Gastroesophageal sphincter (tissue), 4 donors: ENCODE measurements at regions not wholly inside any gene's neighbourhood (a gene's known extent, or its start where the extent isn't known, plus 50 kb on each side); places are given as distances from the start of the nearest gene placed in this dataset.

Experiments used
- ATAC-seq: fragments of 150-250 bp; one replicate; pipeline ENCODE4 v1.9.1; 2016; ENCODE audit warnings: mild to moderate bottlenecking, moderate library complexity
- H3K27ac ChIP-seq, 4 donors: fragments of 200-600 bp; sonication (generic) in 3 of 4; 1 replicate in 3 of 4; 2 replicates in 1 of 4; pipeline ENCODE4 v1.5.1; 2016 to 2019
- H3K27me3 ChIP-seq: fragments of 200-600 bp; sonication (generic); one replicate; pipeline ENCODE4 v1.5.1; 2019
- H3K36me3 ChIP-seq, 2 donors: fragments of 200-600 bp; sonication (generic); one replicate each; pipeline ENCODE4 v1.5.1; 2019; ENCODE audit warnings: control low read depth in 1 of 2
- H3K4me1 ChIP-seq, 3 donors: fragments of 200-600 bp; sonication (generic); 1 replicate in 2 of 3; 2 replicates in 1 of 3; pipeline ENCODE4 v1.5.1; 2016 to 2019; ENCODE audit warnings: control low read depth in 2 of 3
- H3K4me3 ChIP-seq, 2 donors: fragments of 200-600 bp; sonication (generic); one replicate each; pipeline ENCODE4 v1.5.1; 2019; ENCODE audit warnings: mild to moderate bottlenecking in 1 of 2, moderate library complexity in 1 of 2
- H3K9me3 ChIP-seq, 3 donors: fragments of 200-600 bp; sonication (generic); one replicate each; pipeline ENCODE4 v1.5.1; 2017 to 2019; ENCODE audit warnings: control low read depth in 2 of 3
- CTCF ChIP-seq, 4 experiments: fragments of 200-600 bp in 2 of 4; fragments of 450-650 bp in 2 of 4; sonication (generic) in 1 of 4; IDR thresholded peaks; one replicate each; pipeline ENCODE4 v1.5.1; 2017 to 2019; ENCODE audit warnings: antibody characterized with exemption in 4 of 4, mild to moderate bottlenecking in 2 of 4, moderate library complexity in 2 of 4
- EP300 ChIP-seq: sonication (generic); formaldehyde crosslinking; IDR thresholded peaks from one replicate; pipeline ENCODE4 v1.6.1; 2017; ENCODE audit warnings: antibody characterized with exemption, mild to moderate bottlenecking
- POLR2A ChIP-seq, 2 donors: fragments of 450-650 bp; IDR thresholded peaks; one replicate each; pipeline ENCODE4 v1.6.1; 2017; ENCODE audit warnings: antibody characterized with exemption in 2 of 2, mild to moderate bottlenecking in 2 of 2, moderate library complexity in 1 of 2
- POLR2AphosphoS5 ChIP-seq: sonication (generic); formaldehyde crosslinking; IDR thresholded peaks from one replicate; pipeline ENCODE4 v1.6.1; 2017; ENCODE audit warnings: antibody characterized with exemption
- WGBS, 2 donors: methylation state at CpG; one replicate each; pipeline ENCODE4 v1.1.5; 2018; ENCODE audit warnings: low coverage in 1 of 2; 5-methylcytosine and 5-hydroxymethylcytosine counted together

DNA sequence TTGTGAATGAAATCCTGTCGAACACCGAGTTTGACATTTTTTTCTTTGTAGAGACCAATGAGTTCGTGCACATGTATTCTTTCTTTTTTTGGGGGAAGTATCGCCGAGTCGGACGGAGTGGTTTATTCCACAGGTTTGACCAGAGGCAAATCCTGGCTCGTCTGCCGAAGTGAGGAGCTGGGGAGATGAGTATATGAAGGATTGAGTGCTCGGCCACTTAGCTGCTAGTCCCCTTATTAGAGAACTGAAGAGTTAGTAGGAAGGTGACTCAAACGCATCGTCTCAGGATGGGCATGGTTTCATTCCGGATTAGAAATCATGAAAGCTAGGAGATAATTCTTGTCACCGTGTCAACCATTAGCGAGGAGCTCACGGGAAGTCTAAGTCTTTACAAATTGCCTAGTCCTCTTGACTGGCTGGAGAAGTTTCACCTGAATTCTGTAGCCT, 154.7 kb upstream of the GOLIM4 start:
- 5 to 7% methylated on average over 11 to 13 of the region's 16 CpGs for WGBS, 2 donors
- Histone ChIP-seq H3K27me3 (peaks cover 25% of the 10 kb centered on the region), H3K36me3 (no peaks in the 10 kb centered on the region), H3K4me3 (peak overlapping the region; percentile 63 to 66), H3K4me1 (peaks cover 0 to 30% (median 10%) of the 10 kb centered on the region in 3 donors), H3K27ac (peak overlapping the region in 2 of 4 donors; percentile 58 to 76), H3K9me3 (no peaks in the 10 kb centered on the region)
- ATAC-seq = no peak
- TF ChIP-seq POLR2AphosphoS5 (no peak), POLR2A (IDR thresholded peaks at IDR 0.05) (no peak), CTCF (IDR thresholded peaks at IDR 0.05) (no peak), EP300 (no peak)

- H3K27ac ChIP-seq = peak overlapping the region; percentile 7 to 76 (median 65)
- TF ChIP-seq CTCF (IDR thresholded peaks at IDR 0.05) = peak in 2 of 4 experiments; percentile 16 to 32
- TF ChIP-seq POLR2A (IDR thresholded peaks at IDR 0.05) = no peak
- H3K27me3 ChIP-seq = peaks cover 27% of the 10 kb centered on the region
- H3K4me1 ChIP-seq = peaks cover 0 to 30% (median 10%) of the 10 kb centered on the region in 3 donors
- H3K36me3 ChIP-seq = no peaks in the 10 kb centered on the region
- ATAC-seq = peak; percentile 82
- H3K9me3 ChIP-seq = no peaks in the 10 kb centered on the region
- peak overlapping the region; percentile 63 to 66 for H3K4me3 ChIP-seq
- WGBS, 2 donors = 0% methylated on average over 1 to 6 of the region's 89 CpGs
These were observed 154.1 kb upstream of the GOLIM4 start for GRCh38 chr3:168249550-168250414.

DNA sequence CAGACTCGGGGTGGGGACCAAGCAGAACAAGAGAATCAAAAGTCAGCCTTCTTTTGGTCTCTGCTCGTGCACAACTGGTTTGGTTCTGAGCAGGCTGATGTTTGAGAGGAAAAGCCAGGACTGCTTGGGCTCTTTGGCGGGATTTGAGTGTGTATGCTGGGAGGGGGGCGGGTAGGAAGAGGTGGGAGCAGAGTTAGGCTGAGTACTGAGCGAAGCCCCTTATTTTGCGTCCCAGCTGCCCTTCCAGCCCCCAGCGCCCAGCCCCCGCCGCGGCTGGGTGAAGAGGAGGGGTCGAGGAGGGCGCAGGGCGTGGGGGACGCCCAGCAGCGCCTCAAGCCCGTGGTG, 153.5 kb upstream of the GOLIM4 start:
- WGBS, 2 donors = 0 to 3% methylated on average over 3 to 7 of the region's 16 CpGs
- H3K27me3 ChIP-seq = peaks cover 27% of the 10 kb centered on the region
- H3K4me1 ChIP-seq = peaks cover 0 to 30% (median 10%) of the 10 kb centered on the region in 3 donors

DNA sequence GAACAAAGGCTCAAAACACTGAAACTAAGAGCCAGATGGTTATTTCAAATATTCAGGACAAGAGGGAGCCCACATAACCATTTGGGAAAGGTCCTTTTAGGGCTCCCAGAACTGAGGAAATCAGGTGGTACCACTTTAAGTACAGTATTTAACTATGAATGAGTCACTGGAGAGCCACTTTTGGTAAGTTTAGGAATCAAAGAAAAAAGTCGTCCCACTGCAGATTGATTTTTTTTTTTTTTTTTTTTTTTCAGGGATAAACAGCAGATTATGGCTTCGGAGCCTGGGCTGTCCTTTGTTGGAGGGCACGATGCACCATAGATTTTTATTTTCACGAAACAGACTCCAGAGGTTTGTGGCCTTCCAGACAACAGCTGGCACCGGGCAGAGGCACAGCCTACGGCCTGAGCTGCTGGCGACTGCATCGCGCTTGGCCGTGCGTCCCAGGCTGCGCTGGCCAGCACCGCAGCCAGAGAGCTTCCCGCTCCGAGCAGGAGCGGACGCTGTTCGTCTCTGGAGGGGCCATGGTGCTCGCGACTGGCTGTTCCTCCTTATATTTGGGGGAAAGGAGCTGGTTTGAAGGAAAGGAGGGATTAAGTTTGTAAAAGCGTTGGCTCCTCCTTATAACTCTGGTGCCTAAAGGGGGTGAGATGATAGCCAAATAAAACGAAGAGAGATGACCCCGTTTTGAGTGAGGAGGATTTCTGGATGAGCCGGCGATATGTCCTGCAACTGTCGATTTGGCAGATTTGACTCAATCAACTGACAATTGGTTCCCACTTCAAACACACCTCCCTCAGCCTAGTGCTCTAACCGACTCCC, 152.9 kb upstream of the GOLIM4 start:
- no peaks in the 10 kb centered on the region for H3K36me3 ChIP-seq
- TF ChIP-seq POLR2A (IDR thresholded peaks at IDR 0.05) (no peak), EP300 (no peak), CTCF (IDR thresholded peaks at IDR 0.05) (no peak), POLR2AphosphoS5 (peak; percentile 16)
- H3K4me1 ChIP-seq = peaks cover 0 to 30% (median 10%) of the 10 kb centered on the region in 3 donors
- H3K27me3 ChIP-seq = peaks cover 27% of the 10 kb centered on the region
- peak overlapping the region; percentile 63 to 66 for H3K4me3 ChIP-seq
- no peaks in the 10 kb centered on the region for H3K9me3 ChIP-seq
- H3K27ac ChIP-seq = peak overlapping the region in 3 of 4 donors; percentile 58 to 76 (median 72)
- peak; percentile 46 for ATAC-seq
- 0 to 2% methylated on average over 10 to 17 of the region's 27 CpGs for WGBS, 2 donors

More for the DNA sequence above, 153.5 kb upstream of the GOLIM4 start:
- no peaks in the 10 kb centered on the region for H3K36me3 ChIP-seq
- H3K27ac ChIP-seq = peak overlapping the region; percentile 7 to 76 (median 65)
- TF ChIP-seq POLR2AphosphoS5 = no peak
- no peak for TF ChIP-seq CTCF (IDR thresholded peaks at IDR 0.05)
- no peak for TF ChIP-seq POLR2A (IDR thresholded peaks at IDR 0.05)
- no peak for TF ChIP-seq EP300
- ATAC-seq = peak; percentile 14
- no peaks in the 10 kb centered on the region for H3K9me3 ChIP-seq
- H3K4me3 ChIP-seq = peak overlapping the region; percentile 63 to 66
